Panc1 (cell line): ENCODE measurements at regions not wholly inside any gene's neighbourhood (a gene's known extent, or its start where the extent isn't known, plus 50 kb on each side); places are given as distances from the start of the nearest gene placed in this dataset.

ENCODE experiments used
- ATAC-seq: fragments of 200-7000 bp; cut with Tn5 transposase; 2 replicates; pipeline ENCODE4 v1.9.1; 2020; ENCODE audit warnings: mild to moderate bottlenecking, moderate library complexity
- BruUV-seq: library from RNA; stranded (reverse); fragments of 400-500 nt; replicated peaks from 2 replicates; lab custom pipeline; 2021; lab: Mats Ljungman, UMichigan
- CTCF ChIA-PET: fragments of 300-600 bp; sonication (Branson Sonifier 250); formaldehyde crosslinking; loops from one replicate; lab custom pipeline; 2022; ENCODE audit warnings: antibody characterized with exemption; lab: Charles Lee
- POLR2A ChIA-PET: fragments of 300-600 bp; sonication (Branson Sonifier 250); formaldehyde crosslinking; loops from one replicate; lab custom pipeline; 2022; ENCODE audit warnings: antibody characterized with exemption; lab: Charles Lee
- DNase-seq: peaks from one replicate; pipeline ENCODE4 v3.0.0-alpha.2; 2010; ENCODE audit warnings: low read depth, low spot score
- H3K27ac ChIP-seq: 2 replicates; pipeline ENCODE4 v1.5.1; 2011; ENCODE audit warnings: mild to moderate bottlenecking, low read length, inconsistent platforms
- H3K27me3 ChIP-seq: fragments of 200-500 bp; sonication (Bioruptor generic); 2 replicates; pipeline ENCODE4 v1.6.0; 2014; ENCODE audit warnings: low read length, inconsistent platforms; ENCODE audit not compliant: control insufficient read depth, insufficient read depth
- H3K36me3 ChIP-seq: fragments of 200-500 bp; sonication (Bioruptor generic); 2 replicates; pipeline ENCODE4 v1.5.1; 2014; ENCODE audit warnings: inconsistent platforms, mild to moderate bottlenecking, low read length, moderate library complexity; ENCODE audit not compliant: control insufficient read depth, insufficient read depth
- H3K4me1 ChIP-seq: 2 replicates; pipeline ENCODE4 v1.5.1; 2011; ENCODE audit warnings: inconsistent platforms, mild to moderate bottlenecking, low read length, moderate library complexity; ENCODE audit not compliant: control insufficient read depth, insufficient read depth
- H3K4me3 ChIP-seq, 2 experiments: 2 replicates each; pipeline ENCODE4 v1.5.1; 2011 to 2012; ENCODE audit warnings: low read depth in 2 of 2, low read length in 2 of 2, mild to moderate bottlenecking in 2 of 2, inconsistent platforms in 1 of 2, moderate library complexity in 1 of 2
- H3K9me3 ChIP-seq: fragments of 200-500 bp; sonication (Bioruptor generic); 2 replicates; pipeline ENCODE4 v1.5.1; 2014; ENCODE audit warnings: low read depth, mild to moderate bottlenecking, inconsistent platforms, low read length, moderate library complexity; ENCODE audit not compliant: control insufficient read depth, insufficient read depth
- POLR2AphosphoS5 ChIP-seq: IDR thresholded peaks from 2 replicates; pipeline ENCODE4 v1.6.1; 2012; ENCODE audit warnings: mild to moderate bottlenecking, low read depth, low read length, moderate library complexity
- SIN3A ChIP-seq: IDR thresholded peaks from 2 replicates; pipeline ENCODE4 v1.6.1; 2012; ENCODE audit warnings: low read depth, mild to moderate bottlenecking, low read length, moderate library complexity, borderline replicate concordance; ENCODE audit not compliant: insufficient read depth
- TCF7L2 ChIP-seq: IDR thresholded peaks from 2 replicates; pipeline ENCODE4 v1.6.1; 2011; ENCODE audit warnings: mild to moderate bottlenecking, low read depth, low read length, inconsistent platforms
- in situ Hi-C: cut with HindIII; loops from 2 replicates; pipeline ENCODE4 v1.10.0; 2016; ENCODE audit warnings: low sequenced_read_pairs, low pct_unique_long_range_greater_than_20kb
- intact Hi-C: fragments of 100-400 bp; cut with micrococcal nuclease; formaldehyde crosslinking; loops from one replicate; pipeline ENCODE4 v1.10.0; 2022; ENCODE audit not compliant: unreplicated experiment
- TF ChIP-seq, protein P1 (sequence below), 2 experiments: IDR thresholded peaks; 2 replicates each; pipeline ENCODE4 v1.6.1; 2011 to 2012; ENCODE audit warnings: low read depth in 2 of 2, control low read depth in 1 of 2, low read length in 1 of 2, mild to moderate bottlenecking in 1 of 2, moderate library complexity in 1 of 2; ENCODE audit not compliant: insufficient read depth in 1 of 2
- TF ChIP-seq, protein P2 (sequence below): fragments of 450-650 bp; IDR thresholded peaks from 2 replicates; pipeline ENCODE4 v1.5.1; 2017; ENCODE audit warnings: mild to moderate bottlenecking

DNA sequence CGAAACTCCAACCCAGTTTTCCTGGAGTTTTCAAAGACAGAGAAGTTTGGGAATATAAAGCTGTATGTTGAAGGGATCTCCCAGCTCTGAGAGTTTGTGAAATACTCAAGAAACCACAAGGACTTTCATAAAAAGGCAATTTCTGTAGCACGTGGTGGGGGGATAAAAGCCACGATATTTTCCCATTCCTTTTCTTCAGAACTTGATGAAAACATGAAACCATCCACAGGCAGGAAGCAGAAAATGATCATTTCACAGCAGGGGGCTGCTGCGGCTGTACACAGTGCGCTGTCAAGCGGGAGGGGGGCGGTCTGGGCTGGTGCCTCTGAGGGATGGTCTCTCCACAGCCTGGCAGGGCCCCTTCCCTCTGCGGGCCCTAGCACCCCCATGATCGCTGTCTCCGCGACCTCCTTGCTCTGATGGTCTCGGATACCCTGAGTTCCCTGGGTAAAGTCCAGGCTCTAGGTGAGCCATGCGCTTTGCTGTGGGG is 423.2 kb downstream of the MN1 start:
- ChIA-PET CTCF (no interaction called here), POLR2A (interaction anchor here (0.6 kb wide), 1 partner anchor 103 kb away, joined by 3 read pairs; no protein-coding TSS in a partner anchor)
- TF ChIP-seq TCF7L2 (no peak), POLR2AphosphoS5 (no peak), SIN3A (no peak)
- TF ChIP-seq, protein P1, sequence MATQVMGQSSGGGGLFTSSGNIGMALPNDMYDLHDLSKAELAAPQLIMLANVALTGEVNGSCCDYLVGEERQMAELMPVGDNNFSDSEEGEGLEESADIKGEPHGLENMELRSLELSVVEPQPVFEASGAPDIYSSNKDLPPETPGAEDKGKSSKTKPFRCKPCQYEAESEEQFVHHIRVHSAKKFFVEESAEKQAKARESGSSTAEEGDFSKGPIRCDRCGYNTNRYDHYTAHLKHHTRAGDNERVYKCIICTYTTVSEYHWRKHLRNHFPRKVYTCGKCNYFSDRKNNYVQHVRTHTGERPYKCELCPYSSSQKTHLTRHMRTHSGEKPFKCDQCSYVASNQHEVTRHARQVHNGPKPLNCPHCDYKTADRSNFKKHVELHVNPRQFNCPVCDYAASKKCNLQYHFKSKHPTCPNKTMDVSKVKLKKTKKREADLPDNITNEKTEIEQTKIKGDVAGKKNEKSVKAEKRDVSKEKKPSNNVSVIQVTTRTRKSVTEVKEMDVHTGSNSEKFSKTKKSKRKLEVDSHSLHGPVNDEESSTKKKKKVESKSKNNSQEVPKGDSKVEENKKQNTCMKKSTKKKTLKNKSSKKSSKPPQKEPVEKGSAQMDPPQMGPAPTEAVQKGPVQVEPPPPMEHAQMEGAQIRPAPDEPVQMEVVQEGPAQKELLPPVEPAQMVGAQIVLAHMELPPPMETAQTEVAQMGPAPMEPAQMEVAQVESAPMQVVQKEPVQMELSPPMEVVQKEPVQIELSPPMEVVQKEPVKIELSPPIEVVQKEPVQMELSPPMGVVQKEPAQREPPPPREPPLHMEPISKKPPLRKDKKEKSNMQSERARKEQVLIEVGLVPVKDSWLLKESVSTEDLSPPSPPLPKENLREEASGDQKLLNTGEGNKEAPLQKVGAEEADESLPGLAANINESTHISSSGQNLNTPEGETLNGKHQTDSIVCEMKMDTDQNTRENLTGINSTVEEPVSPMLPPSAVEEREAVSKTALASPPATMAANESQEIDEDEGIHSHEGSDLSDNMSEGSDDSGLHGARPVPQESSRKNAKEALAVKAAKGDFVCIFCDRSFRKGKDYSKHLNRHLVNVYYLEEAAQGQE (IDR thresholded peaks at IDR 0.05; ENCODE audit: insufficient read depth in 1 of 2, low read depth in 2 of 2, low read length in 1 of 2), result no peak
- TF ChIP-seq, protein P2, sequence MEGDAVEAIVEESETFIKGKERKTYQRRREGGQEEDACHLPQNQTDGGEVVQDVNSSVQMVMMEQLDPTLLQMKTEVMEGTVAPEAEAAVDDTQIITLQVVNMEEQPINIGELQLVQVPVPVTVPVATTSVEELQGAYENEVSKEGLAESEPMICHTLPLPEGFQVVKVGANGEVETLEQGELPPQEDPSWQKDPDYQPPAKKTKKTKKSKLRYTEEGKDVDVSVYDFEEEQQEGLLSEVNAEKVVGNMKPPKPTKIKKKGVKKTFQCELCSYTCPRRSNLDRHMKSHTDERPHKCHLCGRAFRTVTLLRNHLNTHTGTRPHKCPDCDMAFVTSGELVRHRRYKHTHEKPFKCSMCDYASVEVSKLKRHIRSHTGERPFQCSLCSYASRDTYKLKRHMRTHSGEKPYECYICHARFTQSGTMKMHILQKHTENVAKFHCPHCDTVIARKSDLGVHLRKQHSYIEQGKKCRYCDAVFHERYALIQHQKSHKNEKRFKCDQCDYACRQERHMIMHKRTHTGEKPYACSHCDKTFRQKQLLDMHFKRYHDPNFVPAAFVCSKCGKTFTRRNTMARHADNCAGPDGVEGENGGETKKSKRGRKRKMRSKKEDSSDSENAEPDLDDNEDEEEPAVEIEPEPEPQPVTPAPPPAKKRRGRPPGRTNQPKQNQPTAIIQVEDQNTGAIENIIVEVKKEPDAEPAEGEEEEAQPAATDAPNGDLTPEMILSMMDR, result no peak
- no peaks in the 10 kb centered on the region for H3K9me3 ChIP-seq
- in situ Hi-C loops (no loop called here), intact Hi-C loops (no loop called here)
- no peaks in the 10 kb centered on the region; the same call in 1 of the 2 replicates for H3K4me1 ChIP-seq
- no peaks in the 10 kb centered on the region for H3K27me3 ChIP-seq
- DNase-seq (no peak), ATAC-seq (no peak)
- BruUV-seq, result no TSS peak
- H3K4me3 ChIP-seq, result no peak overlapping the region
- H3K36me3 ChIP-seq, result no peaks in the 10 kb centered on the region
- H3K27ac ChIP-seq, result no peak overlapping the region

DNA sequence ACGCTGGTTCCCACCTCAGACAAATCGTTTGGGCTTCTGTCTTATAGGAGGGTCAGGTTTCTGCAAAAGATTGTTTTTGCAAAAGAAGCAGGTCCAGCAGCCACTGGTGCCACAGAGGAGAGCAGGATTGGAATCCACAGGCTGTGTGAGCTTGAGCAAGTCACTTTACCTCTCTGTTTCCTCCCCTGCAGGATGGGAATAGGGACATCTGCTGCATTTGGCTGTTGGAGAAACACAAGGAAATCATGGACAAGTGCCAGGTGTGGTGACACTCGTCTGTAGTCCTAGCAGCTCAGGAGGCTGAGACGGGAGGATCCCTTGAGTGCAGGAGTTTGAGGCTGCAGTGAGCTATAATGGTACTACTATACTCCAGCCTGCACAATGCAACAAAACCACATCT is 422.6 kb downstream of the MN1 start:
- Histone ChIP-seq H3K27ac (no peak overlapping the region), H3K4me3 (no peak overlapping the region), H3K36me3 (no peaks in the 10 kb centered on the region), H3K4me1 (no peaks in the 10 kb centered on the region; the same call in 1 of the 2 replicates), H3K27me3 (no peaks in the 10 kb centered on the region), H3K9me3 (no peaks in the 10 kb centered on the region)
- ChIA-PET CTCF (no interaction called here), POLR2A (no interaction called here)
- DNase-seq (no peak), ATAC-seq (no peak)
- in situ Hi-C loops (no loop called here), intact Hi-C loops (no loop called here)
- BruUV-seq, result no TSS peak
- TF ChIP-seq TCF7L2 (no peak), POLR2AphosphoS5 (no peak), SIN3A (no peak)
- TF ChIP-seq, protein P1 (IDR thresholded peaks at IDR 0.05; ENCODE audit: insufficient read depth in 1 of 2, low read depth in 2 of 2, low read length in 1 of 2), result no peak
- TF ChIP-seq, protein P2, result no peak
